GM23338 (cell line): ENCODE measurements at regions not wholly inside any gene's neighbourhood (a gene's known extent, or its start where the extent isn't known, plus 50 kb on each side); places are given as distances from the start of the nearest gene placed in this dataset.

ENCODE experiments used
- ATAC-seq: fragments of 200-7000 bp; cut with Tn5 transposase; 3 replicates; pipeline ENCODE4 v1.9.1; 2020
- DNase-seq: peaks from one replicate; pipeline ENCODE4 v3.0.0-alpha.2; 2015; ENCODE audit warnings: low spot score
- H2AFZ ChIP-seq: fragments of 200-600 bp; sonication (generic); 2 replicates; pipeline ENCODE4 v1.8.0; 2016; ENCODE audit warnings: antibody characterized with exemption, mild to moderate bottlenecking, moderate library complexity
- H3F3A ChIP-seq: fragments of 200-600 bp; sonication (generic); replicated peaks from 2 replicates; pipeline ENCODE4 v1.8.0; 2017; ENCODE audit warnings: antibody characterized with exemption, mixed run types, low read depth
- H3K27ac ChIP-seq: fragments of 200-600 bp; sonication (generic); 2 replicates; pipeline ENCODE4 v1.6.1; 2016; ENCODE audit warnings: low read depth
- H3K27me3 ChIP-seq: fragments of 200-600 bp; sonication (generic); 2 replicates; pipeline ENCODE4 v1.8.0; 2016; ENCODE audit warnings: mild to moderate bottlenecking, mixed run types, moderate library complexity; ENCODE audit not compliant: insufficient read depth
- H3K36me3 ChIP-seq: fragments of 200-600 bp; sonication (generic); 2 replicates; pipeline ENCODE4 v1.8.0; 2016; ENCODE audit warnings: mild to moderate bottlenecking; ENCODE audit not compliant: insufficient read depth
- H3K4me1 ChIP-seq: fragments of 200-600 bp; sonication (generic); 2 replicates; pipeline ENCODE4 v1.8.0; 2016; ENCODE audit warnings: mild to moderate bottlenecking, moderate library complexity; ENCODE audit not compliant: insufficient read depth
- H3K4me2 ChIP-seq: fragments of 200-600 bp; sonication (generic); 2 replicates; pipeline ENCODE4 v1.7.1; 2017; ENCODE audit warnings: mixed run types
- H3K4me3 ChIP-seq: fragments of 200-600 bp; sonication (generic); 2 replicates; pipeline ENCODE4 v1.6.1; 2016; ENCODE audit warnings: mixed run types
- H3K79me2 ChIP-seq: fragments of 200-600 bp; sonication (generic); replicated peaks from 2 replicates; pipeline ENCODE4 v1.8.0; 2017; ENCODE audit warnings: mild to moderate bottlenecking; ENCODE audit not compliant: insufficient read depth
- H3K9me2 ChIP-seq: fragments of 200-600 bp; sonication (generic); 2 replicates; pipeline ENCODE4 v1.8.0; 2017; ENCODE audit not compliant: insufficient read depth
- H4K20me1 ChIP-seq: fragments of 200-600 bp; sonication (generic); replicated peaks from 2 replicates; pipeline ENCODE4 v1.8.0; 2017; ENCODE audit warnings: mild to moderate bottlenecking; ENCODE audit not compliant: insufficient read depth
- H3K27ac Mint-ChIP-seq: 2 replicates; pipeline ENCODE4 v1.8.0; 2020; ENCODE audit warnings: inconsistent platforms, mild to moderate bottlenecking, moderate library complexity, mixed read lengths
- H3K27me3 Mint-ChIP-seq: 3 replicates; pipeline ENCODE4 v1.8.0; 2022; ENCODE audit warnings: low read depth, mild to moderate bottlenecking, moderate library complexity, mixed read lengths, inconsistent platforms; ENCODE audit not compliant: insufficient read depth, poor library complexity
- H3K36me3 Mint-ChIP-seq: 3 replicates; pipeline ENCODE4 v1.8.0; 2021; ENCODE audit warnings: low read depth, mild to moderate bottlenecking, inconsistent platforms, moderate library complexity, mixed read lengths
- H3K4me1 Mint-ChIP-seq: 3 replicates; pipeline ENCODE4 v1.8.0; 2020; ENCODE audit warnings: mild to moderate bottlenecking, inconsistent platforms, mixed read lengths
- H3K4me3 Mint-ChIP-seq: 3 replicates; pipeline ENCODE4 v1.8.0; 2021; ENCODE audit warnings: moderate library complexity, mild to moderate bottlenecking, inconsistent platforms, mixed read lengths
- H3K9me3 Mint-ChIP-seq: 3 replicates; pipeline ENCODE4 v1.8.0; 2020; ENCODE audit warnings: moderate library complexity, mild to moderate bottlenecking, inconsistent platforms, mixed read lengths
- CREB1 ChIP-seq: fragments of 250-450 bp; sonication (Bioruptor Pico); IDR thresholded peaks from 2 replicates; pipeline ENCODE4 v1.5.0; 2020; ENCODE audit warnings: low read depth, mild to moderate bottlenecking, moderate library complexity
- CTCF ChIP-seq, 2 experiments: fragments of 200-600 bp in 1 of 2; sonication (generic) in 1 of 2; conservative IDR thresholded peaks; 2 replicates each; pipeline versions ENCODE4 v1.5.1 to v1.6.1; 2016 to 2017; ENCODE audit warnings: antibody characterized with exemption in 2 of 2, low read depth in 2 of 2, mild to moderate bottlenecking in 2 of 2, moderate library complexity in 1 of 2
- ETS1 ChIP-seq: IDR thresholded peaks from 2 replicates; pipeline ENCODE4 v1.6.1; 2016; ENCODE audit warnings: antibody characterized with exemption
- EZH2 ChIP-seq: fragments of 200-600 bp; sonication (generic); IDR thresholded peaks from one replicate; pipeline ENCODE4 v1.8.0; 2017; ENCODE audit warnings: antibody characterized with exemption, mild to moderate bottlenecking, low read depth; ENCODE audit not compliant: unreplicated experiment
- EZH2phosphoT487 ChIP-seq: fragments of 200-600 bp; sonication (generic); IDR thresholded peaks from one replicate; pipeline ENCODE4 v1.8.1; 2018; ENCODE audit warnings: antibody characterized with exemption; ENCODE audit not compliant: unreplicated experiment
- JUNB ChIP-seq: IDR thresholded peaks from one replicate; pipeline ENCODE4 v1.6.1; 2016; ENCODE audit warnings: antibody characterized with exemption; ENCODE audit not compliant: unreplicated experiment
- NANOG ChIP-seq: IDR thresholded peaks from 2 replicates; pipeline ENCODE4 v1.6.1; 2016; ENCODE audit warnings: antibody characterized with exemption, borderline replicate concordance
- POLR2AphosphoS5 ChIP-seq: IDR thresholded peaks from 2 replicates; pipeline ENCODE4 v1.6.1; 2016; ENCODE audit warnings: antibody characterized with exemption, low read depth
- REST ChIP-seq: IDR thresholded peaks from one replicate; pipeline ENCODE4 v1.6.1; 2018; ENCODE audit warnings: antibody characterized with exemption; ENCODE audit not compliant: unreplicated experiment
- STAT1 ChIP-seq: IDR thresholded peaks from one replicate; pipeline ENCODE4 v1.6.1; 2016; ENCODE audit warnings: antibody characterized with exemption; ENCODE audit not compliant: unreplicated experiment
- ZNF114 ChIP-seq: fragments of 250-450 bp; sonication (Bioruptor Pico); IDR thresholded peaks from 2 replicates; pipeline ENCODE4 v1.5.0; 2020; ENCODE audit warnings: mild to moderate bottlenecking, moderate library complexity
- ZNF331 ChIP-seq: fragments of 250-450 bp; sonication (Bioruptor Pico); IDR thresholded peaks from 2 replicates; pipeline ENCODE4 v1.5.0; 2020; ENCODE audit warnings: low read depth, mild to moderate bottlenecking, moderate library complexity
- ZNF462 ChIP-seq: fragments of 250-450 bp; sonication (Bioruptor Pico); IDR thresholded peaks from 2 replicates; pipeline ENCODE4 v1.5.0; 2020; ENCODE audit warnings: mild to moderate bottlenecking, moderate library complexity

GRCh38 chr18:67179726-67180125 is 336.8 kb downstream of the DSEL start:
- no peak overlapping the region for H3K4me3 ChIP-seq
- no peaks in the 10 kb centered on the region for H3K9me3 Mint-ChIP-seq
- H3K36me3 ChIP-seq: no peaks in the 10 kb centered on the region
- ATAC-seq (no peak), DNase-seq (no peak)
- no peak overlapping the region for H2AFZ ChIP-seq
- no peaks in the 10 kb centered on the region for H3K36me3 Mint-ChIP-seq
- H3K4me1 ChIP-seq: peaks cover 8% of the 10 kb centered on the region; the same call in 1 of the 2 replicates
- no peaks in the 10 kb centered on the region for H4K20me1 ChIP-seq
- no peak overlapping the region for H3K27ac ChIP-seq
- H3K4me1 Mint-ChIP-seq: peaks cover 14% of the 10 kb centered on the region
- no peak overlapping the region for H3K4me2 ChIP-seq
- no peak overlapping the region for H3K4me3 Mint-ChIP-seq
- H3K27ac Mint-ChIP-seq: no peak overlapping the region
- H3F3A ChIP-seq: no peaks in the 10 kb centered on the region
- no peaks in the 10 kb centered on the region for H3K27me3 Mint-ChIP-seq
- TF ChIP-seq CTCF (conservative IDR thresholded peaks at IDR 0.05; ENCODE audit: low read depth in 2 of 2): no peak
- TF ChIP-seq STAT1: no peak
- no peak for TF ChIP-seq REST
- TF ChIP-seq ZNF331 (CRISPR knock-in tag): no peak
- no peak for TF ChIP-seq ZNF114
- no peak for TF ChIP-seq EZH2
- no peak for TF ChIP-seq POLR2AphosphoS5
- no peak for TF ChIP-seq ETS1
- TF ChIP-seq NANOG: no peak
- TF ChIP-seq ZNF462 (CRISPR knock-in tag): no peak
- no peak for TF ChIP-seq JUNB
- TF ChIP-seq EZH2phosphoT487: no peak
- TF ChIP-seq CREB1 (CRISPR knock-in tag): no peak
- no peaks in the 10 kb centered on the region for H3K9me2 ChIP-seq
- H3K79me2 ChIP-seq: no peaks in the 10 kb centered on the region
- no peaks in the 10 kb centered on the region for H3K27me3 ChIP-seq
